Karpas-422 (cell line): ENCODE measurements at regions not wholly inside any gene's neighbourhood (a gene's known extent, or its start where the extent isn't known, plus 50 kb on each side); places are given as distances from the start of the nearest gene placed in this dataset.
"Not testable (repeated sequence)": the region's sequence is repeated elsewhere in the genome, so short reads cannot be mapped to it uniquely, and the experiment has no call there.

Experiments used
- DNase-seq: peaks from one replicate; pipeline ENCODE4 v3.0.0-alpha.2; 2015
- H2AFZ ChIP-seq: fragments of 200-600 bp; sonication (generic); 2 replicates; pipeline ENCODE4 v1.6.1; 2014; ENCODE audit warnings: antibody characterized with exemption, low read length, mixed read lengths
- H3K27ac ChIP-seq: fragments of 200-600 bp; sonication (generic); 2 replicates; pipeline ENCODE4 v1.5.1; 2014; ENCODE audit warnings: mild to moderate bottlenecking, low read length, moderate library complexity
- H3K27me3 ChIP-seq: fragments of 200-600 bp; sonication (generic); 2 replicates; pipeline ENCODE4 v1.6.1; 2014; ENCODE audit warnings: low read length, mixed read lengths
- H3K36me3 ChIP-seq: fragments of 200-600 bp; sonication (generic); 2 replicates; pipeline ENCODE4 v1.6.1; 2014; ENCODE audit warnings: low read length, mixed read lengths; ENCODE audit not compliant: insufficient read depth
- H3K4me1 ChIP-seq: fragments of 200-600 bp; sonication (generic); 2 replicates; pipeline ENCODE4 v1.6.1; 2014; ENCODE audit warnings: mild to moderate bottlenecking, low read length, mixed read lengths
- H3K4me2 ChIP-seq: fragments of 200-600 bp; sonication (generic); 2 replicates; pipeline ENCODE4 v1.6.1; 2014; ENCODE audit warnings: low read length, low read depth, mild to moderate bottlenecking; ENCODE audit not compliant: poor library complexity, severe bottlenecking
- H3K4me3 ChIP-seq: fragments of 200-600 bp; sonication (generic); 2 replicates; pipeline ENCODE4 v1.5.1; 2014; ENCODE audit warnings: mild to moderate bottlenecking, antibody characterized with exemption, low read length, mixed read lengths
- H3K79me2 ChIP-seq: fragments of 200-600 bp; sonication (generic); 2 replicates; pipeline ENCODE4 v1.6.1; 2014; ENCODE audit warnings: mild to moderate bottlenecking, low read length, mixed read lengths
- H3K9ac ChIP-seq: fragments of 200-600 bp; sonication (generic); 2 replicates; pipeline ENCODE4 v1.6.0; 2014; ENCODE audit warnings: low read length
- H3K9me2 ChIP-seq: fragments of 200-600 bp; sonication (generic), shearing (Covaris generic); replicated peaks from 2 replicates; pipeline ENCODE4 v1.6.0; 2014; ENCODE audit warnings: mild to moderate bottlenecking, low read length, moderate library complexity; ENCODE audit not compliant: insufficient read depth
- H3K9me3 ChIP-seq: fragments of 300-700, 200-600 bp; sonication (generic); 2 replicates; pipeline ENCODE4 v1.6.1; 2014; ENCODE audit warnings: low read length, mixed read lengths
- H4K20me1 ChIP-seq: fragments of 200-600 bp; sonication (generic); 2 replicates; pipeline ENCODE4 v1.6.1; 2014; ENCODE audit warnings: mild to moderate bottlenecking, antibody characterized with exemption, low read length, low read depth; ENCODE audit not compliant: insufficient read depth

DNA sequence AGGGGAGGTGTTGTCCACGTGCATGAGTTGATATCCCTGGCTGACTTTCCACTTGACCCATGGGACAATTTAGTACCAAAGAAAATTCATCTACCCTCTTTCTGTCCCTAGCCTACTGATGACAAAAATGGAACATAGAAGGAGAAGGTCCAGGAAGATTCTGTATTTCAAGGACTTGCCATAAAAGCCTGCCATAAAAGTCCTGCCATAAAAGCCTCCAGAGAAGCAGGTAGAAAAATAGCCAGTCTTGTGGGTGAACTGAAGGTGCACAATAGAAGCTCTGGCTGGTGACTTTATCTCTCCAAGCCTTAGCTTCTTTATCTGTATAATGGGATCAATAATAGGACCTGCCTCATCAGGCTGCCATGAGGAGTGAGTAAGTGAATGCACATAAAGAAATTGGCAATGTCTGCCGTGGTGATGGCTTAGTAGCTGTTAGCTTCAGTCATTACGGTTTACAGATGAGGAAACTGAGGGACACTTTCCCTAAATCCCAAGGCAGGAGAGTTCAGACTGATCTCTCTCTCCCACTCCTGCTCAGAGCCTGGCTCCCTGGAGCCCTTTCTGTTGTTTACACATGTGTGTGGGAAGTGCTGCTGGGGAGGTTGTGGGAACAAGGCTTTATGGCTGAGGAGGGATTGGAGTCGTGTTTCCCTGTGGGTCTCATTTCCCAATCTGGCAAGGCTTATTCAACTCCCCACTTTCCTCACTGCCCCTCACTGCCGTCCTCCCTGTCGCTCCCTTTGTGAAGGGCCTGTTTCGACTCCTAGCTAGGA lies 101.5 kb downstream of the TRIM43 start:
- H3K4me2 ChIP-seq, H3K36me3 ChIP-seq, H3K9ac ChIP-seq, H3K9me3 ChIP-seq, H3K4me3 ChIP-seq, H3K27ac ChIP-seq, H2AFZ ChIP-seq, H3K9me2 ChIP-seq, H3K79me2 ChIP-seq, DNase-seq, H3K4me1 ChIP-seq, H3K27me3 ChIP-seq, H4K20me1 ChIP-seq: not testable (repeated sequence)

DNA sequence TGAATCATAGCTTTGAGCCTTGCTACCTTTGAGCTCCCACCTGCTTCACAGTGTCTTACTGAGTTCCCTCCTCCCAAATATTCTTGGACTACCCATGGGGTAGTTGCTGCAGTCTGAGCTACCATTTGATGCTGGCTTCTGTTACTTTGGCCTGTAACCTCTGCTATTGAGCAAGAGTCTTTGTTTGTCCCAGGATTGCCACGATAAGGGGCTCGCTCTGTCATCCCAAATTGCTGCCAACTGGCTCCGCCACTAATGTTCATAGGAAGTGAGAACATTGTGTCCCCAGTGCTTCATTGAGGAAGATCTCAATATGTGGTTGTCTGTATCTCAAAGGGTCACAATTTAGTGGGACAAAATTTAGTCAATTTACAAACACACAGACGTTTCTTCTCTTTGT lies 103.8 kb downstream of the TRIM43 start:
- H3K27ac ChIP-seq = no peak overlapping the region
- no peaks in the 10 kb centered on the region for H3K4me1 ChIP-seq
- no peak for DNase-seq
- H3K36me3 ChIP-seq = no peaks in the 10 kb centered on the region
- H3K4me2 ChIP-seq = no peak overlapping the region
- no peaks in the 10 kb centered on the region for H3K79me2 ChIP-seq
- no peaks in the 10 kb centered on the region for H3K27me3 ChIP-seq
- no peaks in the 10 kb centered on the region for H3K9me2 ChIP-seq
- no peaks in the 10 kb centered on the region for H4K20me1 ChIP-seq
- no peaks in the 10 kb centered on the region for H3K9me3 ChIP-seq
- no peak overlapping the region for H3K9ac ChIP-seq
- no peak overlapping the region for H3K4me3 ChIP-seq
- no peak overlapping the region for H2AFZ ChIP-seq

DNA sequence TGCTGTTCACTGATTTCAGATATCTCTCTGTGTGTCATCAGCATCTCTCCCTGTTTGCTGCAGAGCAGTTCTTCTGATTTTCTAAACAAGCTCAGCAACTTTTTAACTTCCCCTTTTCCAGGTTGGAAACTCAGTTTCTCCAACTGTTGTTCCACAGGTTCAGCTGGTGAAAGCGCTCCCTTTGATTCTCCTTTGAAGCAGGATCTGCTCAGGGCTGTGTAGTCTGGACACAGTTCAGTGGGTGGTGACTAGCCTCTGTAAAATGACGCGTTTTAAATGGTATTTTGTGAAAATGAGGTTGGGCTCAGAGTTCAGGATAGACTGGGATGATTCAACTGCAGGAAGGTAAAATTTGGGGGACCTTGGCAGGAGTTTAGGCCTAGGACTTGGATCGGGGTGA lies 106.3 kb downstream of the TRIM43 start:
- Histone ChIP-seq H3K27me3 (no peaks in the 10 kb centered on the region), H3K79me2 (no peaks in the 10 kb centered on the region), H4K20me1 (no peaks in the 10 kb centered on the region), H3K4me1 (no peaks in the 10 kb centered on the region), H3K9me3 (no peaks in the 10 kb centered on the region), H3K4me3 (no peak overlapping the region), H2AFZ (no peak overlapping the region), H3K4me2 (no peak overlapping the region), H3K36me3 (no peaks in the 10 kb centered on the region), H3K9me2 (no peaks in the 10 kb centered on the region), H3K9ac (no peak overlapping the region), H3K27ac (no peak overlapping the region)
- DNase-seq = no peak

DNA sequence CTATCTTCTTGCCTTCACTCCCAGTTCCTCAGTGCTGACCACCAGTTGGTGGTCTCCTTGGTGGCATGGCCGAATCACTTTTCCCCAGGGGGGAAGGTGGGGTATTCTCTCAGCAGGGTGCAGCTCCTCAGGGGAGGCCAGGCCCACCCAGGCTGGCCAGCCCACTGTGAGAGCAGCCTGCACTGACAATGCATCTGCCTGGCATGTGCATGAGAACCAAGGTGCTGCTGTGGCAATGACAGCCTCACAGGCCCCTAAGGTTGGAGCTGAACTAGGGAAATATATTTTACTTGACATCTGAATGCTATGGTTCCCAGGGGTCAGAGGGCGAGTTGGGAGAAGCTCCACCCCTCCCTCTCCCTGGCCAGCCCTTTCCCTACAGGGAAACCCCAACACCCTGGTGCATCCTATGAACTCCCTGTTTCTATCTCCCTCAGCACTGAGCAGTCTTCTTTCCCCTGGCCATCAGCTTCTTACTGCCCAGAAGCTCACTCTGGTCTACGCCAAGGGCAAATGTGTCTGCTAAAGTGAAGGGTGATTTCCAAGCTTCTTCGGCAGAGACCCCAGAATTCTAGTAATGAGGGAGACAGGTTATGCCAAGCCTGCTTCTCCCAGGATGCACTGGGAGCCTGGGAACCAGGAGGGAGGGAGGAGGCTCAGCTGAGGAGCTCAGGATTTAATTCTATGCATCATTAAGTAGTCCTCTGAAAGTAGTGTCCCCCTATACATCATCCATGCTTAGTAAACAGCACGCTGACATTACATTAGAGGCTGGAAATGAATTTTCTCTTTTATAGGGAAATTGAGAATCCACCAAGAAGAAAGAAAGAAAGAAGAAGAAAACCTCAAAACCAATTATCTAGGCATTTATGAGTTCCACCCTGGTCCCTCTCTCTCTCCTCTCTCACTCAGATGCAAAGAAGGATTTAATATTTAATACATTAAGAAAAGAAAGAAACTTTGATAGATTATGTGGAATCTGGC lies 107.7 kb downstream of the TRIM43 start:
- H3K9ac ChIP-seq, DNase-seq, H3K9me2 ChIP-seq, H3K27me3 ChIP-seq, H3K9me3 ChIP-seq, H3K4me3 ChIP-seq, H3K36me3 ChIP-seq, H4K20me1 ChIP-seq, H3K79me2 ChIP-seq, H2AFZ ChIP-seq, H3K4me2 ChIP-seq, H3K27ac ChIP-seq, H3K4me1 ChIP-seq: not testable (repeated sequence)

DNA sequence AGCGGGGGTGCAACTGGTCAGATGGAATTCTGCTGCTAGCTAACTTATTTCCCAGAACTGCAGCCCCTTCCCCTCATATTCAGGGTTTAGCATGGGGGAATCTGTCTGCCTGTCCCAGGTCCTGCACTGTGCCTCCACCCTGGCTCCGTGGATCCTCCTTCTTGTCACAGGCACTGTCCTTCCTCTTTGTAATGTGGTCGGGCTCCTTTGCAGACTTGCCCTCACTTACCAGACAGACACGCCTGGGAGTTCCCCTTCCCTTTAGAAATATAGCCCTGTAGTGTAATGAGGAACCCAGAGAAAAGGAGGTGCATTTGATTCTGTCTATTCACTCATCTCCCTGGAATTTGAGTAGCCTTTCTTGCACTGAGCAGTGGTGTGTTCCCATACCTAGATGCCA lies 108.7 kb downstream of the TRIM43 start:
- Histone ChIP-seq H3K9me2 (no peaks in the 10 kb centered on the region), H3K79me2 (no peaks in the 10 kb centered on the region), H3K27me3 (no peaks in the 10 kb centered on the region), H3K4me1 (no peaks in the 10 kb centered on the region), H4K20me1 (no peaks in the 10 kb centered on the region), H3K9ac (no peak overlapping the region), H3K4me2 (no peak overlapping the region), H3K9me3 (no peaks in the 10 kb centered on the region), H3K36me3 (no peaks in the 10 kb centered on the region), H2AFZ (no peak overlapping the region), H3K27ac (no peak overlapping the region), H3K4me3 (no peak overlapping the region)
- DNase-seq = no peak

DNA sequence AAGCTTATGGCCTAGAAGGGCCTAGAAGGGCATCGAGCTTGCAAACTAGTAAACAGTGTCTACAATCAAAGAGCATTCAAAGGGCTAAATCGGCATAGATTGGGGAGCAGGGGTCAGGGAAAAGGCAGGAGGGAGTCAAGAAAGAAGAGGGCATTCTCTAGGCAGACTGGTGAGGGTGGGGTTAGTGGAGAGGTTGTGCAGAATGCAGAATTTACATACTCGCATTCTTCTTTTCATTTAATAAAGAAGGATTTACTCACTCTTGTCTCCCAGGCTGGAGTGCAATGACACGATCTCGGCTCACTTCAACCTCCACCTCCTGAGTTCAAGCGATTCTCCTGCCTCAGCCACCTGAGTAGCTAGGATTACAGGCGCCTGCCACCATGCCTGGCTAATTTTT lies 110.7 kb downstream of the TRIM43 start:
- Histone ChIP-seq H3K36me3 (no peaks in the 10 kb centered on the region), H3K9me2 (no peaks in the 10 kb centered on the region), H3K79me2 (no peaks in the 10 kb centered on the region), H3K9ac (no peak overlapping the region), H3K9me3 (no peaks in the 10 kb centered on the region), H2AFZ (no peak overlapping the region), H4K20me1 (no peaks in the 10 kb centered on the region), H3K4me2 (no peak overlapping the region), H3K4me3 (no peak overlapping the region), H3K4me1 (no peaks in the 10 kb centered on the region), H3K27ac (no peak overlapping the region), H3K27me3 (no peaks in the 10 kb centered on the region)
- DNase-seq = no peak

DNA sequence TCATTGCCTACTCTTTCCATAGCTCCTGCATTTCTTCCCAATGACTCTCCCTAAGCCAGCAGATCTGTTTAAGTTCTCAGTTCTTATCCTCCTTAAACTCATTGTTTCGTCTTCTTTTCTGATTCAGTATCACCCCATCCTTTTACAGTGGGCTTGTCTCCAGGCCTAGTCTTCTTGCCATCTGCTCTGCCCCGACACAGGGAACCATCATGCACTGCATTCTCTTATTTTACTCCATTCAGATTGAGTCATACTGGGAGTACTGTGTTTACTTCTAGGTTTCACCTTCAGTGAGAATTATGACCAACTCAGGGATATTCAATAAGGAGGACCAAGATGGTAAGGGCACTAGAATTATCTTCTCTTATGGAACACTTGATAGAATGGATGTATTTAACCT lies 115.4 kb downstream of the TRIM43 start:
- H3K9ac ChIP-seq, H4K20me1 ChIP-seq, H3K9me2 ChIP-seq, H3K9me3 ChIP-seq, H3K36me3 ChIP-seq, H3K27ac ChIP-seq, H3K4me2 ChIP-seq, H3K79me2 ChIP-seq, H3K27me3 ChIP-seq, H3K4me3 ChIP-seq, H2AFZ ChIP-seq, DNase-seq, H3K4me1 ChIP-seq: not testable (repeated sequence)

DNA sequence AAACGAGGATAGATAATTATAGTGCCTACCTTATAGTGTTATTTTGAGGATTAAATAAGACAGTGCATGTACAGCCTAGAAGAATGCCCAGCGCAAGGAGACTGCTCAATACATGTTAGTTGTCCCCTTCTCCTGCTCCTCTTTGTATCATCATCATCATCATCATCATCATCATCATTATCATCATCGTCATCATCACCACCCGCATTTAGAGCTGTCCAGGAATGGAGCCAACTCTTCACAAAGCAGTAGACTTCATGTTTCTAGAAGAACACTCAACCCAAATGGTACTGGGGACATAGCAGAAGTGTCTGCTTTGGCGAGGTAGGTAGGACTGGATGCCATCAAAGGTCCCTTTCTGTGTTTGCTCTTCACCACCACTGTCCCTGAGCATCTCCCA lies 116.0 kb downstream of the TRIM43 start:
- Histone ChIP-seq H3K4me3 (no peak overlapping the region), H3K4me1 (no peaks in the 10 kb centered on the region), H2AFZ (no peak overlapping the region), H3K9me2 (no peaks in the 10 kb centered on the region), H4K20me1 (no peaks in the 10 kb centered on the region), H3K27me3 (no peaks in the 10 kb centered on the region), H3K9me3 (no peaks in the 10 kb centered on the region), H3K79me2 (no peaks in the 10 kb centered on the region), H3K36me3 (no peaks in the 10 kb centered on the region), H3K9ac (no peak overlapping the region), H3K4me2 (no peak overlapping the region), H3K27ac (no peak overlapping the region)
- no peak for DNase-seq
